GM18861 (cell line): ENCODE measurements at regions not wholly inside any gene's neighbourhood (a gene's known extent, or its start where the extent isn't known, plus 50 kb on each side); places are given as distances from the start of the nearest gene placed in this dataset.
"Not testable (repeated sequence)": the region's sequence is repeated elsewhere in the genome, so short reads cannot be mapped to it uniquely, and the experiment has no call there.

Source experiments
- ATAC-seq: cut with Tn5 transposase; IDR thresholded peaks from one replicate; pipeline ENCODE4 v1.9.1; 2021; ENCODE audit not compliant: unreplicated experiment

- ATAC-seq = no peak
Measured at GRCh38 chr16:64364894-64365293, 757.0 kb downstream of the CDH11 start.

DNA sequence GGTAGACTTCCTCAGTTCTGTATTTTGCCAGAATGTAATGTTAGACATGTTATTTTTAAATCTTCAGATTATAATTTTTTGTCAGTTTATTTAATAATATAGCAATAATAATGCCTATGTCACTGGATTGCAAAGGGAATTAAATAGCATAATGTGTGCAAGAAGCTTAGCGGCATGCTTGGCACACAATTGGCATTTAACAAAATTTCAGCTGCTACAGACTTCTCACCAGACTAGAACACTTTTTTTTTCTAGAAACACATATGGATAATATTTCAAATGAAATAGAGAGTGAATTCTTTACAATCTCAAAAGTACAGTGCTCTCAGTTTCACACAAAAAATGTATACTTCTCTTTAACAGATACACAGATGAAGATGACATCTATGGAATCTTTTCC lies 757.4 kb downstream of the CDH11 start:
- ATAC-seq = no peak

GRCh38 chr16:64364016-64364415 lies 757.8 kb downstream of the CDH11 start:
- ATAC-seq = no peak

DNA sequence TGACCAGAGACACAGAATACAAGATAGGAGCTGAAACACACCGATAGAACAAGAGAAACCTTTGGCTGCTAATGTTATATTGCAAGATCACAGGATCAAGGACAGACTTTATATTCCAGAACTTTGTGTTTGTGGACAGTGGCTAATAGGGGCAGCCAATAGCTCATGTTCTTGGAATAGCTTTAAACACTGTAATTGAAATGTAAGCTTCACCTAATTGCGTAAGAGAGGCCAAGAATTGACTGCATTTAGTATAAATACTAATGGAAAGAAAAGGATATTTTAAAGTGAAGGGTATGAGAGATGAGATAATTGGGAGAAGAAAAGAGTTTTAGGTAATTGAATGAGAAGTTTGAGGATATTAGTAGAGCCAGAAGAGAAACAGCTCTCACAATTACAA lies 758.8 kb downstream of the CDH11 start:
- ATAC-seq = no peak

GRCh38 chr16:64362193-64362592 lies 759.7 kb downstream of the CDH11 start:
- no peak for ATAC-seq

DNA sequence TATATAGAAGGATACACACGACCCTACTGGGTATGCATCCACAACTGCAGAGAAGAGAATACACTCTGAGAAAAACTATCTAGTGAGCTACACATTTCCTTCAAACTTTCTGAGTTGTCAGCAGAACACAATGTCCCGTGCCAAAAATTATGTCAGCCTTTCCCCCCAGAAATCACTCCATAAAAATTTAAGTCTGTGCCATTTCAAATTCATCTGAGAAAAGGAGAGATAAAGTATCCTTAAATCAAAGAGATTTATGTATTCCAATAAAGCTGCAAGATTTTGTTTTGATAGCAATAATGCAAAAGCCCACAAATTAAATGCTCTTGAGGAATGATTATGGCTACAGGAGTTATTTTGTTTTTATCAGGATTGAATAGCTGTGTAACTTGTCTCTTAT lies 760.1 kb downstream of the CDH11 start:
- no peak for ATAC-seq

DNA sequence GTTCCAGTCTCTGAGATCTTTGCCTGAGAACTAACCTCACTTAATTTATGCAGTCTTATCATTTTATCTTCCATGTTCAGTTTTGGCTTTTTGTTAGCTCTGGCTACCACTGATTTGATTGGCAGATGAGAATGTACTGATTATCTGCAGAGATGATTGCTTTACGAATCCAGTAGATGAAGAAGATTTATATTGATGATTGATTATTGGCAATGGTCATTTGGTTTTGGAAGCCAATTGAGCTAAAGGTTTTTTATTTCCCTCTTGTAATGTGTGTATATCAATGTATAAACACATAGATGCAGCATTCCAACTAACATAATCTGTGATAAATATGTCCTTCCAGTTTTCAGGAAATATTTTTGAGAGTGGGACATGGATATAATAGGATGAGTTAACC lies 763.6 kb downstream of the CDH11 start:
- no peak for ATAC-seq

- no peak for ATAC-seq
Measured at GRCh38 chr16:64356267-64356666, 765.6 kb downstream of the CDH11 start.

DNA sequence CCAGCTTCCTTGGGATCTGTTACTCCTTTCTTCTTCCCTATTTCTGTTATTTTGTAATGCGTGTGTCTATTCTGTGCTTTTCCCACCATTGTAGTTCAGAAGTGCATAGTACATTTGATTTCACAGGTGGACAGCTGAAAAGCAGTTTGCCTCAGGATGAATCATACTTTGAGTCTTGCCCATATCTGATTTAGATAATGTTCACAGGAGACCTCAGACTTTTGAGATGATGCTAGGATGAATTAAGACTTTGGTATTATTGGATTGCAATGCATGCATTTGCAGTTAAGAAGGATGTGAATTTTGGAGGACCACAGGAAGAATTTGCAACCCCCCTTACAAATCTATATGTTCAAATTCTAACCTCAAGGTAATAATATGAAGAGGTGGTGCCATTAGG lies 769.6 kb downstream of the CDH11 start:
- no peak for ATAC-seq

DNA sequence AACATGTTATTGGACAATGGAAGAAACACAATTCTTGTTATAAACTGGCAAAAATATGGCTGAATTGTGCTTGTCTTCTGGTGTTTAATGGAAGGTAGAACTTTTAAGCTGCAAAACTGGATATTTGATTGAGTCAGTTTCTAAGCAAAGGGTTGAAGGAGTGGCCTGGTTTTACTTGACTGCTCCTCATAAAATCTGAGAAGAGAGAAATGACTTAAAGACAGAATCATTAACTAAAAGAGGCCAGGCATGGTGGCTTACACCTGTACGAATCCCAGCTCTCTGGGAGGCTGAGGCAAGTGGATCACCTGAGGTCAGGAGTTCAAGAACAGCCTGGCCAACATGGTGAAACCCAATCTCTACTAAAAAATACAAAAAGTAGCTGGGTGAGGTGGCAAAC lies 770.7 kb downstream of the CDH11 start:
- ATAC-seq = no peak

DNA sequence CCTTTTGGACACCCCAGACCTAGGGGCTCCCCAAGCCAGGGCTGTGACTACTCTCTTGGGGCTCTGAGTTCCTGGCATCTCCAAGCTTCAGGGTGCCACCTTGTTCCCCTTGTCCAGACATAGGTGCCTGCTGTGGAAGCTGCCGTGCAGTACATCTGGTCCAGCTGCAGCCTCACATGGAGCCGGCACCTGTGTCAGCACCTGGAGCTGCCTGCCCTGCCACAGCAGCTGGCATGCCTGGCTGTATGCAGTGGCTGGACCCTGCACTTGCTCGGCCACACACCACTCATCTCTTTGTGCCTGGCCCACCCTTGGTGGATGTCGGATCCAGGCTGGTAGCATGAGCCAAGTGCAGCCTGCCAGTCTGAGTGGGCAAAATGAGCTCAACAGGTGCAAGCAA lies 775.8 kb downstream of the CDH11 start:
- ATAC-seq = no peak

GRCh38 chr16:64345142-64345541 lies 776.7 kb downstream of the CDH11 start:
- ATAC-seq = no peak

DNA sequence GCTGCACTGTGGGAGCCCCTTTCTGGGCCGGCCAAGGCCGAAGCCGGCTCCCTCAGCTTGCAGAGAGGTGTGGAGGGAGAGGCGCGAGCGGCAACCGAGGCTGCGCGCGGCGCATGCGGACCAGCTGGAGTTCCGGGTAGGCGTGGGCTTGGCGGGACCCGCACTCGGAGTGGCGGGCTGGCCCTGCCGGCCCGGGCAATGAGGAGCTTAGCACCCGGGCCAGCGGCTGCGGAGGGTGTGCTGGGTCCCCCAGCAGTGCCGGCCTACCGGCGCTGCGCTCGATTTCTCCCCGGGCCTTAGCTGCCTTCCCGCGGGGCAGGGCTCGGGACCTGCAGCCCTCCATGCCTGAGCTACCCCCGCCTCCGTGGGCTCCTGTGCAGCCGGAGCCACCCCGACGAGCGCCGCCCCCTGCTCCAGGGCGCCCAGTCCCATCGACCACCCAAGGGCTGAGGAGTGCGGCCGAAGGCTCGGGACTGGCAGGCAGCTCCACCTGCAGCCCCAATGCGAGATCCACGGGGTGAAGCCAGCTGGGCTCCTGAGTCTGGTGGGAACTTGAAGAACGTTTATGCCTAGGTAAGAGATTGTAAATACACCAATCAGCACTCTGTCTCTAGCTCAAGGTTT lies 777.9 kb downstream of the CDH11 start:
- not testable (repeated sequence) for ATAC-seq

DNA sequence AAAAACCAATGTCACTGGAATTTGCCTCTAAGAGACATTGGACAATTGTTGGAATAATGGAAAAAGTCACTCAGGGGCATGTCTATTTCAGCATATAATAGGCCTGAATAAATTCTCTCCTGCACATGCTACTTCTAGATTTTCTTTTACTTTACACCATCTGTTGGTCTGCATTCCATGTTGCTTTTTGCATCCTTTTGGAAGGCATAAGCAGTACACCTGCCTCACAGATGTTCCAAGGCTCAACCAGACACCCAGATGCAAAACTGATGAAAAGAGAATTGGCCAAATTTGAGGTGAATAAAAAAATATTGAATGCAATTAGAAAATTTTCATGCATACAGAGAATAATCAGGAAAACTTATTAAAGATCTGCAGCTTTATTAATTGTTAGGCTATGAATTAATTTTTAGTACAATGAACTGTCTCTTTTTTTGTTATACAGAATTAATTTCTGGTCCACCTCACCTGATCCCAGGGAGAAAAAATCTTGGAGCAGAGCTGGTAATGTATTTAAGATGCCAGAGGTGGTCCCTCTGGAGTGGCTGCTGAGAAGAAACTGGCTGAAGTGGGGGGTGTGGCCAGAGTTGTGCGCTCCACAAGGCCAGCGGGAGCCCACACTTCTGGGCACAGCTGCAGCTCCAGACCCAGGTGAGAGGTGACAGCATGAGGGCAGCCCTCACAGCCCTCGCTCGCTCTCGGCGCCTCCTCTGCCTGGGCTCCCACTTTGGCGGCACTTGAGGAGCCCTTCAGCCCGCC lies 778.6 kb downstream of the CDH11 start:
- no peak for ATAC-seq

GRCh38 chr16:64341336-64341735 lies 780.5 kb downstream of the CDH11 start:
- ATAC-seq = not testable (repeated sequence)

GRCh38 chr16:64339052-64339770 lies 782.7 kb downstream of the CDH11 start:
- ATAC-seq = no peak

DNA sequence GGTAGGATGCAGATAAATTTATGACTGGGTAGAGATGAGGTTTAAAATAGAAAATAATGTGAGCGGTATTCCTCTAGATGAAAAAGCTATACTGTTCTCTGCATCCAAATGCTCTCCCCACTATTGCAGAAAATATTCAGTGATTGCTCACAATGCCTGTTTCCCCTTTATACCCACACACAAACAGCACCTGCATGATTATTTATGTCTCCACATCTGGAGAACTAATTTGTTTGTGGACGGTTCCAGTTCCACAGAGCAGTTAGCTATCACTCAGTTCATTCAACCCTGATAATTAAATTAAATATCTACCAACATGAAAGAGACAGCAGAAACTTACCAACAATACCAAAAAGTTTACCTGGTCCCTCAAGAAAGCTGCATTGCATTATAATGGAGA lies 800.0 kb downstream of the CDH11 start:
- ATAC-seq = no peak

GRCh38 chr16:64321066-64321465 lies 800.8 kb downstream of the CDH11 start:
- ATAC-seq = no peak

- no peak for ATAC-seq
Measured at GRCh38 chr16:64317601-64318000, 804.3 kb downstream of the CDH11 start.

GRCh38 chr16:64313726-64314125 lies 808.1 kb downstream of the CDH11 start:
- no peak for ATAC-seq

- no peak for ATAC-seq
Measured at GRCh38 chr16:64312980-64313379, 808.9 kb downstream of the CDH11 start.

- no peak for ATAC-seq
Measured at GRCh38 chr16:64312292-64312691, 809.6 kb downstream of the CDH11 start.
